Myocyte (in vitro differentiated cells): ENCODE measurements at regions not wholly inside any gene's neighbourhood (a gene's known extent, or its start where the extent isn't known, plus 50 kb on each side); places are given as distances from the start of the nearest gene placed in this dataset.

ENCODE experiments used
- DNase-seq: peaks from one replicate; pipeline ENCODE4 v3.0.0-alpha.2; 2012; ENCODE audit warnings: low read depth

DNA sequence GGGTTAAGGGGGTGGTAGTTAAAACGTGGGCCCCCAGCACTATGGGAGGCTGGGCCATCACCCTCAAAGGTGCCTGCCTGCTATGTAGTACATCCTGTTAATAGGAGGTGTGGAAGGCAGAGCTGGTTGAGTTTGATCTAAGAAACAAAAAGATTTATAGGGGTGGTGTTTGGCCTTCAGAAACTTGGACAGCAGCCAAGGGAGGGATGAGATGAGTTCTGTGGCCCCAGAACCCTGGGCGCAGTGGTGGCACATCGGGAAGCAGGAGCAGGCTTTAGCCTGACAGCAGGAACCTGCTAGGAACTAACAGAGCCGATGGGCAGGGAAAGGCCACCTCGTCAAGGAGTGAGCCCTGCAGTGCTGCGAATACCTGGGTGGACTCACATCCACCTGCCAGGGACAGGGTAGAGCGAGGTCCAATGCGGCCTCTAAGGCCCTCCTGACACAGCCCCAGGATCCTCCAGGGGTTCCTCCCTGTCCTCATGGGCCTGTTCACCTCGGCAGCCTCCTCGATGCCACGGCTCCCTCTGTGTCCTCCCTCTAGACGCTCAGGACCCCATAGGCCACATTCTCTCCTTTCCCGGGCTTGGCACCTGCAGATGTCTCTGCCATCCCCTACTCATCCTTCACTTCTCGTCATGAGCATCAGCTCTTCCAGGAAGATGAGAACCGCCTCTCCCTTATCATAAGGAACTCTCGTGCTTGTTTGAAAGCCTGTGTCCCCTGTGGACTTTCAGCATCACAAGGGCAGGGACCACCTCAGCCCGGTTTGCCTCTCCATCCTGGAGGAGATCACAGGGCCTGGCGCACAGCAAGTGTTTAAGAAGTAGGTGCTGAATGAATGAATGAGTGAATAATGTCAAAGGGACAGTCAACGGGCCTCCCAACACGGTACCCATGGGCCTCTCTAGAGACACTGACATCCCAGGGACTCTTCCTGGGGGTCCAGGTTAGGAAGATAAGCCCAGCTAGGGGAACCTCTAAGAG, 103.5 kb upstream of the TNRC6C start:
- no peak for DNase-seq

DNA sequence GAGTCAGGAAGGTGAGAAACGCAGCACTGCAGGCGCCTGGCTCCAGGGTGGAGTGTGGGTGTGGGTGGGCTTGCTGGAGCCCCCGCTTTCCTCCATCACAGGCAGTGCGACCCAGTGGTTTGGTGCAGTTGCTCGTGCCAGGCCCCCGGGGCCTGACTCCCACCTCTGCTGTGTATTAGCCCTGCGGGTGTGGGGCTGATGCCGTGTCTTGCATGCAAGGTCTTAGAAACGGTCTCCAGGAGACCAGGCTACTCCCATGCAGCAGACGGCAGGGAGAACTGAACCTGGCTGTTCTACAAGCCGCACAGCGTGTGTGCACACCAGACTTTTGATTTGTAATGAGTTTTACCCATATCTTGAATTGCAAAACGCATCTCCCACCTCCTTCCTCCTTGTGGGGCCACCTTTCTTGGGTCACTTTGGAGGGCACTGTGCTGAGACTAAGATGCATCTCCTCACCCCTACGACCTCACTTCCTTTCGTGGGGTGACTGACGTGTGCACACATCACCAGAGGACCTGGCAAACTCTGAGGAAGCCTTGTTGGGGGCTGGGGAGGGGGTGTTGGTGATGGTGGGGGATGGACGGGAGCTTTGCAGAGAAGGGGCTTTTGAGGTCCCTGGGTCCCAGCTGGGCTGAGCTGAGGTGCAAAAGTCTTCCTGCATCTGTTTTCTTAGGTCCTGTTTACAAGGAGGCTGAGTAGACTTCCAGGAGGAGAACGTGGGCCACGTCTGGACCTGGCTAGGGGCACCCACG, 101.8 kb upstream of the TNRC6C start:
- no peak for DNase-seq

DNA sequence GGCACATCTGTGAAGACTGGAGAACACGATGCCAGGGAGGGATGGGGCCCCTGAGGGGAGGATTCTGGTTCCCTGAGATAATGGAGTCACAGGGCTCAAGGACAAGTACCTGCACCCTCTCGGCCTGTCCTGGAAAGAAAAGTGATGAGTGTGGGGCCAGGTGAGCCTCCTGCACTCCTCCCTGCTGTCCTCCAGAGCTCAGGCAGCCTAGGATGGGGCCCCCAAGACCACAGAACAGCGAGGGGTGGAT, 101.3 kb upstream of the TNRC6C start:
- no peak for DNase-seq

DNA sequence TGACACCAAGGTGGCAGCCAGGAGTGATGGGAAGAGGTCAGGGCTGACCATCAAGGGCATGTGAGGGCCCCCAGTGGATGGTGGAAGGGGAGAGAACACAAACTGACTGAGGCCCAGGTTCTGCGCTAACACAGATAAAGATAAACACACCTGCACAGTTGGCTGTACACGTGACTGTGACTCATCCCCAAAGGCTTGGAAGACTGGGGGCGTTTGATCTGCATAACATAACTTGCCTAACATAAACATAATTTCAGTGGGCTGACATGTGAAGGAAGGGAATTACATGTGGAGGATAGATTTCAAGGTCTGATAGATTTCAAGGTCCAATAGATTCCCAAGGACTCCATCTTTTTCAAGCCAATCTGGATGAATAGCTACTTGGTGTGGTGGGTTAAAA, 100.9 kb upstream of the TNRC6C start:
- no peak for DNase-seq

DNA sequence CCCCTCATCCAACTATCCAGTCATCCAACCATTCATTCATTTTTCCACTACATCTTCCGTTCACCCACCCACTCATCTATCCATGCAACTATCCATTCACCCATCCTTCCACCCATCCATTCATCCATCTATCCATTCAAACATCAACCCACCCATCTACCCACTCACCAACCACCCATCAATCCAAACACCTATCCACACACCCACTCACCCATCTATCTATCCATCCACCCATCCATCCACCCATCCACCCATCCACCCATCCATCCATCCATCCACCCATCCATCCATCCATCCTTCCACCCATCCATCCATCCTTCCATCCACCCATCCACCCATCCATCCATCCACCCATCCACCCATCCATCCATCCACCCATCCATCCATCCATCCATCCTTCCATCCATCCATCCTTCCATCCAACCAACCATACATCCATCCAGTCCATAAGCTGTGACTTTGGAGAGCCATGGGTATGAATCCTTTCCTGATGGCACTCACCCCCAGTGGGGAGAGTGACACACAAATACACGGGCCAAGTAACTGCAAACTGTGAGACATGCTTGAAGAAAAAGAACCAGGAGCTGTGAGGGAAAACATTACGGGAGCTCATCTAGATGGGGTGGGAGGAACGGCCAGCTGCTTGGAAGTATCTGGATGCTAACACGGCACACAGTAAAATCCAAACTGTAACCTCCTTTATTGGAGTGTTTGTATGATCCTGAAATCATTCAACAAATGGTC, 100.0 kb upstream of the TNRC6C start:
- DNase-seq = no peak

DNA sequence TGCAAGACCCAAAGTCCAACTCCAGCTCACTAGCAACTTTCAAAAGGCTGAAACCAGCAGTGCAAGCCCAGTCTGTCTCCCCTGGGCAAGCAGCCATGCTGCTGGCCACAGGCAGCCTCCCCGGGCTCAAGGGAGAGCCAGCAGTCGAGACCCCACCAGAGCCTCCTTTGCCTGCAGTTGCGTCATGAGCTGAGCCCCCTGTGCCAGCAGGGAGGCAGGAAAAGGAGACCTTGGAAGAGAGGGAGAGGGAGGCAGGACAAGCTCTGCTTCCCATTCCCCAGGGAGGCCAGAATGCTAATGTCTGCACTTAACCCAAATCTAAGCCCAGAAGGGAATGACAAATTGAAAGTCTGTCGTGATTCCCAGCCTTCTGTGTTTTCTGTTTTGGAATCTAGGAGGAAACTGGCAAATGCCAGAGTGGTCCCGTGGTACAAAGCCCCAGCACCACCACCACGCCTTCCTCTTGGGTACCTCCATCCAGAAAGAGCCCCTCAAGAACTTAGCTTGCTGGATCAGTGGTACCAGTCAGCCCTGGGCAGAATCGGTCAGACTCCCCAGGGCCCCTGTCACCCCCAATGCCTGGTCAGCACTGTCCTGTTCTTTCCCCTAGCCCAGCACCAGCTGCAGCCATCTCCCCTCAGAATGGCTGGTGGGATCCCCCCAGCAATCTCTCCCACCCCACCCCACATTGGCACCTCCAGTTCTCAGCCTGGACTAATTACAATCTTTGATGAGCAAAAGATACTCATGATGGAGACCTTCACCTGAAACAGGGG, 99.3 kb upstream of the TNRC6C start:
- no peak for DNase-seq

DNA sequence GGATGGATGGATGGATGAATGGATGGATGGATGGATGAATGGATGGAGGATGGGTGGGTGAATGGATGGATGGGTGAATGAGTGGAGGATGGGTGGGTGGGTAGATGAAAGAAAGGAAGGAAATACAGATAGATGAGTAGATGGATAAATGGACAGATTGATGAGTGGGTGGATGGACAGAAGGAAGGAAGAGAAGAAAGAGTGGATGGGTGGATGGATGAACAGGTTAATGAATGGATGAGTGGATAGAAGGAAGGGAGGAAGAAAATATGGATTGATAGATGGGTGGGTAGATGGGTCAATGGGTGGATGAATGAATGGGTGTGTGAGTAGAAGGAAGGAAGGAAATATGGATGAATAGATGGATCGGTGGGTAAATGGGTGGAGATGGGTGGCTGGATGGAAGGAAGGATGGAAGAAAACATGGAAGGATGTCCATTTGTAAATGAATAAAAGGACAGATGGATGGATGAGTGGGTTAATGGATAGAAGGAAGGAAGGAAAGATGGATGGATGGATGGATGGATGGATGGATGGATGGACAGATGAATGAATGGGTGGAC, 97.3 kb upstream of the TNRC6C start:
- no peak for DNase-seq

DNA sequence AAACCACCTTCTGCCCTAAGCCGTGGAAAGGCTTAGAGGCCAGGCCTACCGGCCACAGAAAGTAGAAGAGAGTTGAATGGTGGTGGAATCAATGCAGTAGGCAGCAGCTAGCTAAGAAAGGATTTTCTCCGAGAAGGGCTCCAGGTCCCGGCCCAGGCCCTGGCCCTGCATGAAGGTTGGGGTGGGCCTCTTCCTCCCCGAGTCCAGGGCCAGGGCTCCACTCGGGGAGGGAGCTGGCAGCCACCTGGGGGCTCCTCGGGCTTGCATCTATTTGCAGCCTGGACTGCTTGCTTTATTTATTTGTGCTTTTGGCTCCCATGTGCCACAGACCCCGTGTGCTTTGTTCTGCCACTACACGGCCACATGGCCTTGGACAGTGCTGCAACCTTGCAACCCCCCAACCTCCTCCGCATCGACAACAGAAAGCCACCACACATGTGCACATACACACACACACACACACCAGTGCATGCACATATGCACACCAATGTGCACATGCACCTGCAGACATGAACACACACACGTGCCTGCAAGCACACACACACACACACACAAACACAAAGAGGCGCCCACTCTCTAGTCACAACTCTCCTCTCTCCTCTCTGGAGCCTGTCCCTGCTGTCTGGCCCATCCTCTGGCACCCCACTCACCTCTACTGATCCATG, 96.4 kb upstream of the TNRC6C start:
- DNase-seq = no peak

DNA sequence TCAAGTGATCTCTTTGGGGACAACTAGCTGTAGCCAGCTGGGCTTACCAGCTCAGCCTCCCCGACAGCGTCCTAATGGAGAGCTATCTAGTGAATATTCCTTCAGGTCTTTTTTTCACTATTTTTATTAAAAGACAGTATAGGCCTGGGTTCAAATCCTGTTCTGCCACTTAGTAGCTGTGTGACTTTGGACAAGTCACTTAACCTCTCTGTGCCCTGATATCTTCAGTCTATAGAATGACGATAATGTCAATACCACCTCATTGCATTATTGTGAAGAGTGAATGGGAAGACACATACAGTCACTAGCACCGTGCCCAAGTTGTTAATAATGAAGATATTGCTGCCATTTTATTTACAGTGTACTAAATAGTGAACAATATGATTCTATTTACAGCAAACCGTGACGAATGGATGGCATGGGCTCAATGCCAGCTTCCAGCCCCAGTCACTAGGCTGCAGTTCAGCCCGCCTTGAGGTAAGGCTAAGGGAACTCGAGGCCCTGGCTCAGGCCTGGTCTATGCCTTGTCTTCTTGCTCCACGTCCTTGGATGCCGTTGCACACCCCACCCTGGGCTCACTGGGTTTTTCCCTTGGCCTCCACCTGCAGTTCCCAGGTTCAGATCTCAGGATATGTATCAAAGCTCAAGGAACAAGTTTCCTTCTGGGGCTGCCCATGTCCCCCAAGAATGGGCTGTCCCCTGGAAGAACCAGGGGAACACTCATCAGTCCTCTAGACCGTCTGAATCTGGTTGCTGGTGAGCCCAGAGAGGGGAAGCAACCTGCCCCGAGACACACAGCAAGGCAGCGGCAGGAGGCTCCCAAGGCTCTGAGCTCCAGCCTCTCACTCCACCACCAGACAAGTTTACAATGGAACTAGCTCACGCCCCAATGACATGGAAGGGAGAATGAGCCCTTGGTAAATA, 95.4 kb upstream of the TNRC6C start:
- no peak for DNase-seq

DNA sequence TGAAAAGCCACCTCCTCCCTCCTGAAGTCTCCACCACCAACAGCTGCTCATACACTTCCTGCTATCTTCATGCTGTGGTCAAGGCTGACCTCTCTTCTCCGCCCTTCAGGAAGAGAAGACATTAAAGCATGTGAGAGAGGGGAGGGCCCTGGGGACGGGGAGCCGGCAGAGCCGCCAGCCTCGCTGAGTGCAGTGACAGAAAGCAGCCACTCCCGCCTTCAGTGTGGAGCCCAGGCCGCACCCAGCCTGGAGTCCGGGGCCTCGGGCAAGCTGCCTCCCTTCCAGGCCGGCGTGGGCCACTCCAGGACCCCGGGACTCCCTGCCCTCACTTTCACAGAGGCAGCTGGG, 94.7 kb upstream of the TNRC6C start:
- peak; percentile 91 for DNase-seq

DNA sequence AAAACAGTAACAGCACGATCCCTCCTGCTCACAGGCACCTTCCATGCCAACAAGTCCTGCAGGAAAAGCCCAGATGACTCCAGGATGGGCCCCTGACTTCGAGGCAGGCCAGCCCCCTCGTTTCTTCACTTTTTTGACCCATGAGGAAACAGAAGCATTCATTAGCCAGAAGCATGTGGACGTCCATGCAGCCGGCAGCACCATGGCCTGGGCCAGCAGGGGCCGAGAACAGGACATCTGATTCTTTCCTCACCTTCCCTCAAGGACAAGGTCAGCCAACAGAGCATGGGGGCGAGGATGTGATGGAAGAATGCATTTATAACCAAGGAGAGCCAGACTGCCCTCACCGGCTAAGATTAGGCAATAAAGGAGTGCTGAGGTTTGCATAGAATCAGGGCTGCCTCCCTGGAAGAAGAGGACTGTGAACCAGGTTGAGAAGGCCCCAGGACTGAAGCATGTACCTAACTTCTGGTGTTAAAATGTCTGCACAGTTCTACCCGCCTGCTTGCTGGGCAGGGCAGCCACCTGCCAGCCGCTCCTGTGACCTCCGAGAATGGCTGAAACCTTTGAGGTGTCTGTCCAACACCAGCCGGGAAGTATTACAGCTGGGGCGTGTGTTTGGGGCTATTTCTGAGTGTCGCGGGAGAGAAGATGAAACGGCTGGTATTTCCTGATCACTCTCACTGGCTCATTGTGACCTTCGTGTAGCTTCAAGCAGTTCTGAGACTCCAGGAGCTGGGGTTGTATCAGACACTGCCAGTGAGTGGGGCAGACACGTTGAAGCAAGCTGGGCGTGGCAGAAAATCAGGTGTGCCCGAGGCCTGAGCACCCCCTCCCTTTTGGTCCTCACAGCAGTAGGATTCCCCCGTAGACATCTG, 94.0 kb upstream of the TNRC6C start:
- no peak for DNase-seq

DNA sequence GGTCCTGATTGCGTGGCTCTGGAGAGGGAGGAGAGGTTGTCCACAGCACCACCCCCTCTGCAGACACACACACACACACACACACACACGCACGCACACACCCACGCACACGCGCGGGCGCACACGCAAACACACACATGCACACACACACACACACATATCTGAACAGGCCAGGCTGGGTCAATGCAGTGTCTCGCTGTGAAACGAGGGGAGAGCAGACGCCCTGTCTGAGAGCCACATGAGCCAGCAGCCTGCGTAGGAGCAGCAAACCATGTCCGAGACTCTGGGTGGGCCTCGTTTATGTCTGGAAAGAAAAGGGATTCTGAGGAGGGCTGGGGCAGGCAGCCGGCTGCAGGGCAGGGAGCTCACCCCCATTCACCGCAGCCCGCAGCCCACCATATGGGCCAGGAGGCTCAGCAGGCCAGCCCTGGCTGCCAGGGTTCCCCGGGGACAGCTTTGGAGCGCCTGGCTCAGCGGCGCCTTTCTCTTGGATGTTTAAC, 93.3 kb upstream of the TNRC6C start:
- no peak for DNase-seq

DNA sequence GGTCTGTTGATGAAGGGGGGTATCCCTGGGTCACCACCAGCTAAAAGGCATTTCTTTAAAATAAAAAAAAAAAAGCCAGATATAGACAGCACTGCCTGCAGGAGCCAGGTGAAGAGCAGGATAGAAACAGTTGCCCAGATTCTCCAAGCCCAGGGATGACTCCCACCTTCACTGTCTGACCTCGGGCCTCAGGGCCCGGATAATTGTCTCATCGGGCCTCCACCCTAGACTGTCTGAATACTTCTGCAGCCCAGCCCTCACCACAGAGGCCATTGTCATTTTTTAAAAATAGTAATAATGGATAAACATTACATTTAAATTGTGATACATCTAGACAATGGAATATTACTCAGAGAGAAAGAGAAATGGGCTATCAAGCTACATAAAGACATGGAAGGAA, 92.8 kb upstream of the TNRC6C start:
- DNase-seq = peak; percentile 30

DNA sequence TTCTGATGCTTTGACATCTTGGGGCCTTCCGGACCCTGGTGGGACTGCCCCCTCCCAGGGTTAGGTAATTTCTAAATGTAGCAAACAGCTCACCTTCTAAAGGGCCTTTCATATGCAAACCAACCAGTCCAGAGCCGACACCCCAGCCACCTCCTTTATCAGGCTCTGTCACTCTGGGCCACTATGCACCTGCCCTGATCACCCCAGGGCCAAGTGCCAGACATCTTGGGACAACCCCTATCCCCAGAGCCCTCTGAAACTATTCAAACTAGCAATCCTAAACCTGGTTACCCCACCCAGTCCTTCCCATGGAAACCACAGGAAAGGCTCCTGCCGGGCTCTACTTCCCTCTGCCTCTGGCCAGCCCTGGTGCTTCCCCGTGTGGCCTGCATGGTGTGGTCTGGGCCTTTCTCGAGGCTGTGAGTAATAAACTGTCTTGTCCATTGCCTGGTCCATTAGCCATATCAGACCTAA, 91.2 kb upstream of the TNRC6C start:
- peak; percentile 50 for DNase-seq

DNA sequence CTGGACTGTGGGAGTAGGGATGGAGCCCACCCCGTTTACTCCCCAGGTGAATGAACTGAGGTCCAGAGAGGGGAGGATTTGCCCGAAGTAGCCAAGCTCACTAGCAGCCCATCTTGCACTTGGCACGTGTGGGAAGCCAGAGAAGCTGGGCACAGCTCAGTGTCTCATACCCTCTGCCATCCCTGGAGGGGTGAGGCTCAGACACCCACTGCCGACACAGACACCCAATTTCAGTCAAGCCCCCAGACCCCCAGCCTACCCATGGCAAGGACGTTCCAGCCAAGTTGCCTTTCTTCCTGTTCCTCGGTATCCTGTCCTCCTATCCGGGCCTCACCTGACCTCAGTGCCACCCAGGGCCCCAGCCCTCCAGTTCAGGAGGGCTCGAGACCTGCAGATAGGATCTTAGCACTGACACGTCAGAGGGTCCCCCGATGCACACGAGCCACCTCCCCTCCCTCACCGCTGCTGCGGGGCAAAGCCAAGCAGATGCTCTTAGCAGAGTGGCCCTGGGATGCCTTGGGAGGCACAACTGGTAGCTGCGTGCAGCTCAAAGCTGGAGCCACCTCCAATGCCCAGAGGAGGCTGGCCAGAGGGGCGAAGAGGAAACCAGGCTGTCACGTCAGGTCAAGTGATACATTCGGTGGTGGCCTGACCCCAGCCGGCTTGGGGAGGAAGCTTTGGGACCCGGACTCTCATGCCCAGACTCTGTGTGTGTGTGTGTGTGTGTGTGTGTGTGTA, 90.4 kb upstream of the TNRC6C start:
- DNase-seq = no peak

DNA sequence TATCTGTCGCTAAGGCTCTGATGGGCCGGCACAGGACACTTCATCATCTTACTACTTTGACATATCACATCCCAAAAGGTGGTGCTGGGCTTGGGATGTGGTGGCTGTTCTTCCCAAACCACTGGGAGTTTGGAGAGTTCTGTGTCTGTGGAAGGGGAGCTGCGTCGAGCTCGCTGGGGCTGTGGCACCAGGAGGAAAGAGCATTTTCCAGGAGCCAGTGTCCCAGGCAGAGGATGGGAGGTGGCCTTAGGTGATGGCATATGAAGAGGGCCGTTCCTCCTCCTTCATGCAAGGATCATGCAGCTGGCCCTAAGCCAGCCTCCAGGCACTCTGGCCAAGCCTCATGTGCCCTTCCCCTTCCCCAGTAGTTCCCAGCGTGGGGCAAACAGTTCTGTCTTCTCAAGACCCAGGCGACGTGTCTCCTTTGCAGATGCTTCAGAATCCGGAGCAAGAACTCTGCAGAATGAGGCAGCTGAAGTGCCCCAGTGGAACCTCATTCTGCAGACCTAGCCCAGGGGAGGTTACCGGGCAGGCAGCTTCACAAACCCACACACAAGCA, 89.4 kb upstream of the TNRC6C start:
- DNase-seq = no peak

DNA sequence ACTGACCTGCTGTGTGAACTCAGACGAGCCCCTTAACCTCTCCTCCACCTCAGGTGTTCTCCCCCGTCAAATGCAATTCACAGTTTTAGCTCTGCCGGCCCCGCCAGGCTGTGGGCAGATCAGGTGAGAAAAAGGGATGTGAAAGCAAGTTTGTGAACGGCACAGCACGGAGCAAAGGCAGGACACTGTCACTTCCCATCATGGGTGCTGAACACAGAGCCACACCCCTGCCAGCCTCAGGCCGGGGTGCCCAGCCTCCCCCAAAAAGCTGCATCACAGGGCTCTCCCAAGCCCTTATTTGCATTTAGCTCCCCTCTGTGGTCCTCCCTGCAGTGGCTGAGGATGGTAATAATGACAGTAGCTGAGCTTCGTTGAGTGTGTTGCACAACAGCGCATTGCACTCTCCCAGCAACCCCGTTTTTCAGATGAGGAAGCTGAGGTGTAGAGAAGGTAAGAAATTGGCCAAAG, 88.8 kb upstream of the TNRC6C start:
- no peak for DNase-seq
